HG03565 (cell line): ENCODE measurements at regions not wholly inside any gene's neighbourhood (a gene's known extent, or its start where the extent isn't known, plus 50 kb on each side); places are given as distances from the start of the nearest gene placed in this dataset.
"Not testable (repeated sequence)": the region's sequence is repeated elsewhere in the genome, so short reads cannot be mapped to it uniquely, and the experiment has no call there.

Experiments used
- ATAC-seq: cut with Tn5 transposase; IDR thresholded peaks from one replicate; pipeline ENCODE4 v1.9.1; 2021; ENCODE audit warnings: mild to moderate bottlenecking, moderate library complexity; ENCODE audit not compliant: unreplicated experiment

DNA sequence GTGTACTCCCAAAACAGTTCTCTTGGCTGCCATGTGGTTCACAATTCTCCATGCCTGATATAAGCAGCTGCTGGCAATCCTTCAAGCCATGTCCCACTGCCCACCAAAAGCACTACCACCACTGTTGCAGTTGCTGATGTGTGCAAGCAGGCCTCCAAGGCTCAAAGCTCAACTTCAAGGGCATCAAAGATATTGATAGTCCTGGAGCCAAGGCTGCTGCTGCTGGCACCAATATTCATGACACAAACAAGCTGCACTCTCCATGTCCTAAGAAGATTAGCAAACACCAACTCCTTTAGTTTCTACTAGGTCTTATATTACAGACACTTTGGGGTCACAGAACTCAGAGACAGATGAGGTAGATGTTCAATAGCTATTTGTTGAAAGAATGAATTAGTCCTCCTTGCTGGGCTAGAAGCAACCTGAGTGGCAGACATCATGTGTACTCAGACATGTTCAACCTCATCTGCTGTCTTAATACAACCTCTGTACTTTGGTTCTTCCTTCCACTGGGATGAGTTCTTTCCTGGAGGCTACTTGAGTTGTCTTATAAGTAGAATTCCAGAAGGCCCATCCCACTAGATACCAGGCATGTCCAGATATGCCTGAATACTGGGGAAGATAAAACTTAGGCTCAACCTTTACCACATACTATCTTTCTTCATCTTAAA is 104.5 kb upstream of the UGP2 start:
- ATAC-seq, result no peak

- ATAC-seq, result no peak
Measured at GRCh38 chr2:63738019-63738418, 103.7 kb upstream of the UGP2 start.

GRCh38 chr2:63739180-63739579 is 102.5 kb upstream of the UGP2 start:
- not testable (repeated sequence) for ATAC-seq

DNA sequence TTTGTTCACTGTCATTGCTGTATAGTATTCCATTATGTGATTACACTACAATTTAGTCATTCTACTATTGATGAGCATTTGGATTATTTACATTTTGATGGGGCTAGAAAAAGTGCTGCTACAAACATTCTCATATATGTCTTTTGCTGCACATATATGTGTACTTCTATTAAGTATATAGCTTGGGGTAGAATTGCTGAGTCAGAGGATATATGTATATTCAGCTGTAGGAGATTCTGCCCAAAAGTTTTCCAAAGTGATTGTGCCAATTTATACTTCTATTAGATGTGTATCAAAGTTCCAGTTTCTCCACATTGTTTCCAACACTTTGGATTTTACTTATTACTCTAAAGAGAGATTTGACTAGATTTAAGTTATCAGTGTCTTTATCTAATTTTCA is 101.7 kb upstream of the UGP2 start:
- ATAC-seq, result no peak

DNA sequence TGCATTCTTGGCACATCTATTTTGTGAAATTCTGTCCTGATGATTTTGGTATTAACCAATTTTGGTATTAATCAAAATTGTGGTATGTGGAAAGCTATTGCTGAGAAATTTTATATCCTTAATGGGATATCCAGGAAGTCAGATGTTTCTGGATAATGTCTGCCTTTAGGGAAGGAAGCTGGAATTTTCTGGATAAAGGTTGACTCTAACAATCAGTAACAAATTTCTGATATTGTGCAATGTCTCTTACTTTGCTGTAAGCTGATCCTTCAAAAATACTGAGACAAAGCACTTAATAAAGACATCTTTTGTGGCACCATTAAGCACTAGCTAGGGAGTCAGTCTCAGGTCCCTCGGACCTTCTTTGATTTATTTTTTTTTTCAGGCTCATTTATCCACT is 100.8 kb upstream of the UGP2 start:
- no peak for ATAC-seq

- no peak for ATAC-seq
Measured at GRCh38 chr2:63741884-63742579, 99.7 kb upstream of the UGP2 start.

DNA sequence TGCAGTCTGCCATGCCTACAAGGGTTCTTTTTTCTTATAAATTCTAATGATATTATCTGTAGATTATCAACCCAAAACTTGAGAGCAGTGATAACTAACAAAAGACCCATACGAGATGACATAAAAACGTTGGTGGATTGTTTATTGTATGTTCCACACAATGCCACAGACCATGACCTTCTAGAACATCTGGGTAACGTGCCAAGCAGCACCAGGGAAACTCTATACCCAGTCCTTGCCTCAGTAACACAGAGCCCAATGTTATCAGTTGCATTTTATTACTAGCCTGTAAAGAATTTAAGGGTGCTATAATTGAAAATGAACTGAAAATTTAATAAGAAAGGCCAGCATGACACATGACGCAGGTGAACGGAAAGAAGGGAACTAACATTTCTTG is 99.1 kb upstream of the UGP2 start:
- ATAC-seq, result no peak

- no peak for ATAC-seq
Measured at GRCh38 chr2:63743170-63743981, 98.3 kb upstream of the UGP2 start.

GRCh38 chr2:63743982-63744966 is 97.4 kb upstream of the UGP2 start:
- ATAC-seq, result no peak

- ATAC-seq, result not testable (repeated sequence)
Measured at GRCh38 chr2:63746548-63746947, 95.1 kb upstream of the UGP2 start.

DNA sequence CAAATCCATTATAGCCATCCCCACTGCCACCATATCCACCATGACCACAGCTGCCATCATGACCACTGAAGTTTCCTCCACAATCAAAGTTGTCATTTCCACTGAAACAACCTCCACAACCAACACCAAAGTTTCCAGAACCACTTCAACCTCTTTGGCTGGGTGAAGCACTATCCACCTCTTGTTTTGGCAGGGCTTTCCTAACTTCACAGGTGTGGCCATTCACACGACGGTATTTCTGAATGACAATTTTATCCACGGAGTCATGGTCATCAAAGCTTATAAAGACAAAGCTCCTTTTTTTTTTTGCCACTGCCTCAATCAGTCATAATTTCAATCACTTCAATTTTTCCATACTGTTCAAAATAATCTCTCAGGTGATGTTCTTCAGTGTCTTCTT is 89.8 kb upstream of the UGP2 start:
- ATAC-seq, result no peak

DNA sequence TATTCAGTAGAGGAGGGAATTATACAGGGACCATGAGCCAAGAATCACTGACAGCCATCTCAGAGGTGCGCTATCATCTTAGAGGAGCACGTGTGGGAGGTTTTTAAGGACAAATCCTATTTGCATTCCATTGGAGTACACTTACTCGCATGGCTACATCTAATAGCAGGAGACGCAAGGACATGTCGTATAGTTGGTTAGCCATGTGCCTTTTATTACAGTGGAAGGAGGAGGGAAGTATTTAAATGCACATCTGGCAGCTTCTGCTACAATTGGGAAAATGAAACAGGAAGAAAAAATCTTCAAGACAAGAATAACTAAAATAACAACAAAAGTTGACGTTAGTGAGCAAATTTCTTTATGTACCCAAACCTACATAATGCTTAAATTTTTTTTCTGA is 86.5 kb upstream of the UGP2 start:
- no peak for ATAC-seq

GRCh38 chr2:63755965-63756364 is 85.7 kb upstream of the UGP2 start:
- ATAC-seq, result no peak

DNA sequence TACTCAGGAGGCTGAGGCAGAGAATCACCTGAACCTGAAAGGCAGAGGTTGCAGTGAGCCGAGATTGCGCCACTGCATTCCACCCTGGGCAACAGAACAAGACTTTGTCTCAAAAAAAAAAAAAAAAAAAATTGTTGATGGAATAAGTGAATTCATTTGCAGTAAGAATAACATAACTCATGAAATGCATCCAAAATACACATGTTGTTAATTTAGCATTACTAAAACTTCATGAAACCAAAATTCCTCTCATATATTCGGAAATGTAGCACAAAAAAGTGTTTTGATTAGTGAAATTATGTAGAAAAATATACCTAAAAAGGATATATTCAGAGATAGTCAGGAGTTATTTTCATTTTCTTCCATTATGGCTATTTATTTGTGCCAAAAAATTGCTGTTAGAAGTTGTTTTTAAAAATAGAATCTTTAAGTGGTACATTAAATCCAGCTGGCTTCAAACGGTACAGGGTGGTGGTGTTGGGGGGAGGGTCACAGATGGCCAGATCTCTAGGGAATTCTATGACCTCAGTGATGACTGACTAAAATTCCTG is 78.2 kb upstream of the UGP2 start:
- ATAC-seq, result no peak

- no peak for ATAC-seq
Measured at GRCh38 chr2:63764630-63765029, 77.1 kb upstream of the UGP2 start.

GRCh38 chr2:63765117-63765516 is 76.6 kb upstream of the UGP2 start:
- no peak for ATAC-seq

DNA sequence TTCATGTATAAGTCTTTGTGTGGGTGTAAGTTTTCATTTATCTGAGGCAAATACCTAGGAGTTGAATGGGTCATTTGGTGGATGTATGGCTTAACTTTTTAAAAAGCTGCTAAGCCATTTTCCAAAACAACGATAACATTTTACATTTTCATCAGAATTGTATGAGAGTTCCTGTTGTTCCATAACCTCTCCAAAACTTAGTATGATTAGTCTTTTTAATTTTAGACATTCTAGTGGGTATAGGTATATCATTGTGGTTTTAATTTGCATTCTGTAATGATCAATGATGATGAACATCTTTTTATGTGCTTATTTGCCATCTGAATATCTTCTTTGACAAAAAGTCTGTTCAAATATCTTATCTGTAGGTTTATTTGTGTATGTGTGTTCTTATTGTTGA is 74.4 kb upstream of the UGP2 start:
- no peak for ATAC-seq

DNA sequence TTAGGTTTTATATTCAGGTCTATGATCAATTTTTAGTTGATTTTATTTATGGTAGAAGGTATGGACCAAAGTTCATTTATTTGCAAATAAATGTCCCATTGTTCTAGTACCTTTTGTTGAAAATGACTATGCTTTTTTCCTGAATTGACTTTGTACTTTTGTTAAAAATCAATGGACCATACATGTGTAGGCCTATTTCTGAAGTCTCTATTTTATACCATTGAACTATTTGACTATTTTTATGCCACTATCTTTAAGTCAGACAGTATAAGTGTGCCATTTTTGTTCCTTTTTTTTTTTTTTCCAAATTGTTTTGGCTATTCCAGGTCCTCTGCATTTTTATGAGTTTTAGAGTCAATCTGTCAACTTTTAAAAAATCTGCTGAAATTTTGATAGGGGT is 73.6 kb upstream of the UGP2 start:
- no peak for ATAC-seq

- no peak for ATAC-seq
Measured at GRCh38 chr2:63769915-63770314, 71.8 kb upstream of the UGP2 start.

GRCh38 chr2:63772061-63772460 is 69.6 kb upstream of the UGP2 start:
- ATAC-seq, result no peak
